ENCODE measurements at regions not wholly inside any gene's neighbourhood (a gene's known extent, or its start where the extent isn't known, plus 50 kb on each side); places are given as distances from the start of the nearest gene placed in this dataset.

DNA sequence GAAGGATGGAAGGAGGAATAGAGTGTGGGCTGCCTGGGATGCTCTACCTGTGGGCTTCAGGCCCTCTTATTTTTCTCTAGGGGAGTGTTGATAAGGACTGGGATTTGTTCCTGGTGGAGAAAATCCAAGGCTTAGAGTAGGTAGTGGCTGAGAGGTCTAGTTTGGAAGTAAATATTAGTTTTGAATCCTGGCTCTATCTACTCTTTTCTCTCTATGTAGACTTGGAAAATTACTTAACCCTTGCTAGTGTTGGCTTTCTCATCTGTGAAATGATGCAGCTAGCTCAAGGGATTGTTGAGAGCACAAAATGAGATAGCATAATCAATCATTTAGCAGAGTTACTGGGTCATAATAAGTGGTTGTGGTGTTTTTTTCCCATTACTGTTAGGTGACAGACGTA is 102.7 kb upstream of the MLIP start:
- no peak for TF ChIP-seq POLR2A (IDR thresholded peaks at IDR 0.05)
- TF ChIP-seq, protein P1, sequence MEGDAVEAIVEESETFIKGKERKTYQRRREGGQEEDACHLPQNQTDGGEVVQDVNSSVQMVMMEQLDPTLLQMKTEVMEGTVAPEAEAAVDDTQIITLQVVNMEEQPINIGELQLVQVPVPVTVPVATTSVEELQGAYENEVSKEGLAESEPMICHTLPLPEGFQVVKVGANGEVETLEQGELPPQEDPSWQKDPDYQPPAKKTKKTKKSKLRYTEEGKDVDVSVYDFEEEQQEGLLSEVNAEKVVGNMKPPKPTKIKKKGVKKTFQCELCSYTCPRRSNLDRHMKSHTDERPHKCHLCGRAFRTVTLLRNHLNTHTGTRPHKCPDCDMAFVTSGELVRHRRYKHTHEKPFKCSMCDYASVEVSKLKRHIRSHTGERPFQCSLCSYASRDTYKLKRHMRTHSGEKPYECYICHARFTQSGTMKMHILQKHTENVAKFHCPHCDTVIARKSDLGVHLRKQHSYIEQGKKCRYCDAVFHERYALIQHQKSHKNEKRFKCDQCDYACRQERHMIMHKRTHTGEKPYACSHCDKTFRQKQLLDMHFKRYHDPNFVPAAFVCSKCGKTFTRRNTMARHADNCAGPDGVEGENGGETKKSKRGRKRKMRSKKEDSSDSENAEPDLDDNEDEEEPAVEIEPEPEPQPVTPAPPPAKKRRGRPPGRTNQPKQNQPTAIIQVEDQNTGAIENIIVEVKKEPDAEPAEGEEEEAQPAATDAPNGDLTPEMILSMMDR (IDR thresholded peaks at IDR 0.05): no peak
- TF ChIP-seq POLR2AphosphoS5 (IDR thresholded peaks at IDR 0.05): no peak
